ENCODE measurements at regions not wholly inside any gene's neighbourhood (a gene's known extent, or its start where the extent isn't known, plus 50 kb on each side); places are given as distances from the start of the nearest gene placed in this dataset.

DNA sequence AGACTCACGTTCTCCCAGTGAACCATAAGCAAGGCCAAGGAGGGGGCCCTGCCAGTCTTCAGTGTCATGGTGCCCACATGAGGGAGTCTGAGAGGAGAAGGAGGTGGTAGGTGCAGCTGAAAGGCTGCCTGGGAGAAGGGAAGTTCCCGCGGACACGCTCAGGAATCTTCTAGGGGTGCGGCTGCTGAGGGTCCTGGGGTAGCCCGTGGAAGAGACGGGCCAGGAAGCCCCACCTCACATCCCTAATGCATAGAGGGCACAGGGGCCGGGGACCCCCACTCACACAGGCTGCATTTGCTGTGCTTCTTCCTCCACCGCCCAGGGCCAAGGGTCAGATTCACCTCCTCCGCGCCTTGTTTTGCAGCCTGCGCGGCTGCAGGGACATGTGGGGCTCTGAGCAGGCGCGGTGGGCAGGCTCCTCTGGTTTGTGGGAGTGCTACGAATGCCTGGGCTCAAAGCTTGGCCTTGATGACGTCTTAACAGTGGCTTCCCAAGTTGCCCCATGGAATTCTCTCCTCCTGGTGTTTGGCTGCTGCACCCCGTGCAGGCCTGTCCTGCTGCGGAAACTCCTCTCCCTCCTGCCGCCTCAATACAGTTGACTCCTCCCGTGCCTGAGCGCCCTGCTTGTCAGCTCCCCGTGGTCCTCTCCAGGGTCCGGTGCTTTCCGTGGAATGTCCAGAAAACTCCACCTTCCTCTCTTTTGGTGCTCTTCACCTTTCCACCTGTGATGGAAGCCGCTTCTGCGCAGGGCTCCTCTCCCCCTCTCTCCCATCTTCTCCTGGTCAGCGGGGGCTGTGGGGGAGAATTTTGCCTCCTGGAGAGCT, 95.7 kb downstream of the VAPA start:
- DNase-seq (ENCODE audit: extremely low spot score, insufficient read length, low read depth) (no peak), FAIRE-seq (no peak)

GRCh38 chr18:10010611-10011015, 96.8 kb downstream of the VAPA start:
- FAIRE-seq: no peak
- no peak for DNase-seq (ENCODE audit: extremely low spot score, insufficient read length, low read depth)

- FAIRE-seq (no peak), DNase-seq (ENCODE audit: extremely low spot score, insufficient read length, low read depth) (no peak)
Observed at GRCh38 chr18:10011061-10011460, 97.2 kb downstream of the VAPA start.

DNA sequence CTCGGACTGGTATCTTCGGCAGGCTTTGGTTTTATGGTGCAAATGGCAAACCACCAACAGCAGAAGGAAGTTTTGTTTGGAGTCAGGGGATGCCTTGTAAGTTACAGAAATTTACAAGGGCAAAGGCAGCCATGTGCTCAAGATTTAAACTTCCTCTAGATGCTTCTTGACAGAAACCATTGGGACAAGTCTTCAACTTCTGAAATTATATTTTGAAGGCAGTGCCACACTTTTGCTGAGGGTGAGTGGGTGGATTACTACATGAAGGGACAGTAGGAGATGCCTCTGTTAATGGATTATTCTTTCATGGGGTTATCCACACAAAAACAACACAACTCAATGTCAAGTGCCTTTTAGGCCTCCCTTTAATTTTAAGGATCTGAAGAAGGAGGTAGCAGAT, 97.9 kb downstream of the VAPA start:
- FAIRE-seq: no peak

GRCh38 chr18:10012526-10012925, 98.7 kb downstream of the VAPA start:
- no peak for DNase-seq (ENCODE audit: extremely low spot score, insufficient read length, low read depth)
- no peak for FAIRE-seq

More for the DNA sequence above, 97.9 kb downstream of the VAPA start:
- no peak for DNase-seq (ENCODE audit: extremely low spot score, insufficient read length, low read depth)

DNA sequence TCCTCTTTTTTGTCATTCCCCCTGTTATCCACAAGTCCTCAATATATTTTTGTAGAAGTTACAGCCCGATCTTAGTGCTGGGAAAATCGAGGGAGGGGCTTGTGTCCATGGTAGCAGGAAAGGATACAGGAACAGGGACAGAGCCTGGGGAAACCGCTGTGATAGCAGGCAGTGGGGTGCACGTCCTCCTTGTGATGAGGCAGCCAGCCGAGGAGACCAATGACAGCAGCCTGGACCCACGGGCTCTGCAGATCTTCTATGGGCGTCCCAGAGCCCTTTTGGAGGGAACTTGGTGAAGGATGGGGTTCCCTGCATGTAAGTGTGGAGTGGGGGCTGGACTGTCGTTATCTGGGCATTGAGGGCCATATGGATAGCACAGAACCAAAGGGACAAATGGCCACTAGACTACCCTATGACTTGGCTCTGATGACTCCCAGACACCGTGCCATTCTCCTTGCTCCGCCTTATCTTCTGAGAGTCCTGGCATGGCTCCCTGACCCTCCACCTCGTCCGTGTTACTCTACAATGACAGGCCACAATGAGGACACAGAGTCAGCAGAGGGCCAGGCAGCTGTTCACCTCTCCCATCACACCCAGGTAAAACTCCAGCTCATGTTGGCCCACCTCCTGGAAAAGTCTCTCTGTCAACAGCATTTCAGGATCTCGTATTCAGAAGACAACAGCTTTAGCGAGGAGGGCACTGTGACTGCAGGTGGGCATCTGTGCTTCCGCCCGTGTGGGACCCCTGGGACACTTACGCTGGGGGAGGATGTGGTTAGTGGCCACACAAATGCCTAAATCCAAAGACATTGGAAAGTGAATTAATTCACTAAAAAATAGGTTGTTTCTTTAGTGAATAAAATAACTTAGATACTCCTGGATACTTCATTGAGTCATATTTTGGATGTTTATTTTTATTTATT, 100.1 kb downstream of the VAPA start:
- DNase-seq (ENCODE audit: extremely low spot score, insufficient read length, low read depth): no peak
- FAIRE-seq: no peak

DNA sequence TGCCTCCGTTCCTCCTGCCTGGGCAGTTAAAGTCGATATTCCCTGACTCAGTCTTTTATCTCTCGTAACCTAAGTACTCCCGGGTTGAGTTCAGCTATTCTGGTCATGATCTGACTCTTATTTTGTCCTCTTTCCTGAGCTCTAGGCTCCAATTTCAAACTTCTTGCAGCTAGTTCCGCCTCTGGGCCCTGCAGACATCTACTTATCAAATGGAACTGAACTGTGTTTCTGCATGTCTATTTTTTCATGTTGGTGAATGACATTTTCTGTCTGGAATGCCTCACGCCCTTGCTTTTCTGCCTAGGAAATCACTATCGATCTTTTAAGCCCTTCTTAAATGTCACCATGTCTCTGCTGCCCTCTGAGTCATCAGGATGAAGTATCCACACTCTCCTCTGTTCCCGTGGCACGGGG, 101.5 kb downstream of the VAPA start:
- FAIRE-seq: no peak
- DNase-seq (ENCODE audit: extremely low spot score, insufficient read length, low read depth): no peak

DNA sequence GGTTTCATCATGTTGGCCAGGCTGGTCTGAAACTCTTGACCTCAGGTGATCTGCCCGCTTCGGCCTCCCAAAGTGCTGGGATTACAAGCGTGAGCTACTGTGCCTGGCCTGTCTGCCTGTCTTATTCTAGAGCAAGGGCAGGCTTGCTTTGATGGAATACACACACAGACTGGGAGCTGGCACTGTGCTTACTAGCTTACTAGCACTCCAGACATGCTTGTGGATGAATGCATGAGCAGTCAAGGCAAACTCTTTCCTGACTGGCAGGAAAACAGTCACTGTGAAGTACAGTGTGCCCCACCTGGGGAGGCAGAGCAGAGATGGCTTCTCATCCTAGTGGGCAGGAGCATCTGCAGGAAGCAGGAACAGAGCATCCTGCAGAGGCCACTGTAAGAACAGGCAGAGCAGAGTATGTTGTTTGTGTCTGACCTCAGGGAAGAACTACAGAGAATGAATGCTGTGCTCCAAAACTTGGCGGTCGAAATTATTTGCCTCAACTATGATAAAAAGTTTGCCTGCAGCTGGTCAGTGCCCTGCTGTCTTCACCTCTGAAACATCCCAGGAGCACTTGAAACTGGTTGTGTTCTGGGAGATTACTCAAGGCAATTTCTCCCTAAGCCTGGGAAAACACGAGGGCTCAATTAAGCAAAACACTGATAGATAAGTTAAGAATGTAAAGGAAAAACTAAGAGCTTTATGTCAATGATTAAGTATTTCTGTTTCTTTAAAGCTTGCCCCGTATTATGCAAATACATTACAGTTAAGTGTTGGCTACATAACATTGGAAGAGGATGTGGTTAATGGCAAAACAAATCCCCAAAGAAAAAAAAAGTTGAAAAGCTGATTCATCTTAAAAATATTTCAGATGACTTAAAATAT, 102.4 kb downstream of the VAPA start:
- FAIRE-seq (no peak), DNase-seq (ENCODE audit: extremely low spot score, insufficient read length, low read depth) (no peak)

- DNase-seq (ENCODE audit: extremely low spot score, insufficient read length, low read depth) (no peak), FAIRE-seq (no peak)
Observed at GRCh38 chr18:10017043-10017442, 103.2 kb downstream of the VAPA start.

DNA sequence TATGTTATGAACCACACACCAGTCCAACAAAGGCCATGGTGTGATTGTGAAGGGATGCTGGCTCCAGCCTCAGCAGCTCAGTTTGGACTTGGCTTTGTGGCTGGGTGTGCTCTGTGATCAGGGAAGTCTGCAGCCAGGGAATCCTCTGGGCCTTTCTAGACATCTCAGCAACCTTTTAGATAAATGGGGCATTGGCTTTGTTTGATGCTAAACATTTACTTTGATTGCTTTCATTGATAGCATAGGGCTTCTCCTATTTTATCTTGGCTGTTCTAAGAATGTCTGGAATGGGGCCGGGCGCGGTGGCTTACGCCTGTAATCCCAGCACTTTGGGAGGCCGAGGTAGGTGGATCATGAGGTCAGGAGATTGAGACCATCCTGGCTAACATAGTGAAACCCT, 104.5 kb downstream of the VAPA start:
- no peak for DNase-seq (ENCODE audit: extremely low spot score, insufficient read length, low read depth)
- FAIRE-seq: no peak

GRCh38 chr18:10020171-10020570, 106.4 kb downstream of the VAPA start:
- DNase-seq (ENCODE audit: extremely low spot score, insufficient read length, low read depth) (no peak), FAIRE-seq (no peak)

- FAIRE-seq: no peak
- no peak for DNase-seq (ENCODE audit: extremely low spot score, insufficient read length, low read depth)
Observed at GRCh38 chr18:10022365-10022764, 108.5 kb downstream of the VAPA start.

- no peak for FAIRE-seq
- DNase-seq (ENCODE audit: extremely low spot score, insufficient read length, low read depth): no peak
Observed at GRCh38 chr18:10023853-10024570, 110.2 kb downstream of the VAPA start.

DNA sequence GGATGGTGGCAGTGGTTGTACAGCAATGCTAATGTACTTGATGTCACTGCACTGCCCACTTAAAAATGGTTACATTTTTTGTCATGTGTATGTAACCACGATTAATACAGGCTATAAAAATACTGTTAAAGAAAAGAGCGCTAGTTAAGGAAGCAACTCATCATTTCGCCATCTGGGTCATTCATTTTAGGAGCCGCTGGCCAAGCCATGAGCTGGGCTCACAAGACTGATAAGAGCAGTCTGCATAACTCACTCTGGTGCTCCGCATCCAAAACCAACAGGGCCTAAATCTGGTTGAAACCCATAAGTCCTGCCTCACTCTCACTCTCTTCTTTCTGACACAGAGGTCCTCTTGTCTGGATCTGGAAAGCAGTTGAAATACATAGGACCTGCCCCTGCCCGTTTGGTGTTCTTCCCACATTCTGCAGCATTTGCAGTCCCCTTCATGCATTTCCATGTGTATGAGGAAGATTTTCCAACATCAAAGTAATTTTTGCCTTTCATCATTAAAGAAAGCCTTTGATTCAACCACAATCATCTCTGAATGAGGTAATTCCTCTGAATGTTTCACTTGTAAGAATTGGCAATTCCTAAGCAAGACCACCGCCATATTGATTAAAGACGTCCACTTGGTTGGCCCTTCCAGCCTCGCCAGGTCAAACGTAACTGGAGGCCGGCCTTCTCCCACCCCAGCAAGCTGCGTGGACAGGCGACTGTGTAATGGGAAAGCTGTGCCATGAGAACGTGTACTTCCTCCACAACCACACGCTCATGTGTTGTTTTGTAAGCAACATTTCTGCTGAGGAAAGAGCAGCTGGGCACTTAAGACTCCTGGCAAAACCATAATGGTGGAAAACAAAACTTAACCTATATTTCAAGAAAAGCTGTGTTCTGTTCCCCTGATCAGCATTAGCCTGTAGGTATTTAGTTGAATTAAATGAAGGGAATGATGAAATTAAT, 112.2 kb downstream of the VAPA start:
- FAIRE-seq: no peak
- no peak for DNase-seq (ENCODE audit: extremely low spot score, insufficient read length, low read depth)

DNA sequence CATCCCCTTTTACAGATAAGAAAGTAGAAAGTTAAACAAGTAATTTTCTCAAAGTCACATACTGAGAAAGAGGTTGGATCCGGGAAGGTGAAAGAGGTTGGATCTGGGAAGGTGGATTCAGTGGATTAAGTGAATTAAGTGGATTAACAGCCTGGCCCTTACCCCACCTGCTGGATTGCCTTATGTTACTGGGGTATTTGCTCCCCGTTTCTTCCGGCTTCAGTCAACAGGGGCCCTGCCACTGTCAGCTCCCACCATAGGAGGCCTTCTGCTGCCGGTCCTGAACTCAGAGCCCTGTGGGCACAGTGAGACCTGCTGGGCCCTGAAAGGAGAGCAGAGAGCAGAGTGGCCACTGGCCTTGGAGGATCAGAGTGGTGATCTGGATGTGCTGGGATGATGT, 113.2 kb downstream of the VAPA start:
- FAIRE-seq (no peak), DNase-seq (ENCODE audit: extremely low spot score, insufficient read length, low read depth) (no peak)

GRCh38 chr18:10027461-10027860, 113.6 kb downstream of the VAPA start:
- DNase-seq (ENCODE audit: extremely low spot score, insufficient read length, low read depth) (no peak), FAIRE-seq (no peak)

GRCh38 chr18:10029711-10030110, 115.9 kb downstream of the VAPA start:
- FAIRE-seq: no peak
- DNase-seq (ENCODE audit: extremely low spot score, insufficient read length, low read depth): no peak

- FAIRE-seq (no peak), DNase-seq (ENCODE audit: extremely low spot score, insufficient read length, low read depth) (no peak)
Observed at GRCh38 chr18:10030816-10031541, 117.2 kb downstream of the VAPA start.
